HG02973 (cell line): ENCODE measurements at regions not wholly inside any gene's neighbourhood (a gene's known extent, or its start where the extent isn't known, plus 50 kb on each side); places are given as distances from the start of the nearest gene placed in this dataset.
"Not testable (repeated sequence)": the region's sequence is repeated elsewhere in the genome, so short reads cannot be mapped to it uniquely, and the experiment has no call there.

Experiments used
- ATAC-seq: cut with Tn5 transposase; IDR thresholded peaks from one replicate; pipeline ENCODE4 v1.9.1; 2021; ENCODE audit warnings: moderate library complexity; ENCODE audit not compliant: unreplicated experiment

- ATAC-seq: no peak
Observed at GRCh38 chr4:64829749-64830148, 420.5 kb upstream of the TECRL start.

GRCh38 chr4:64824591-64824990, 415.3 kb upstream of the TECRL start:
- ATAC-seq: no peak

GRCh38 chr4:64822405-64822804, 413.2 kb upstream of the TECRL start:
- no peak for ATAC-seq

GRCh38 chr4:64821219-64821976, 412.1 kb upstream of the TECRL start:
- no peak for ATAC-seq

GRCh38 chr4:64814616-64815015, 405.4 kb upstream of the TECRL start:
- ATAC-seq: no peak

GRCh38 chr4:64807821-64808220, 398.6 kb upstream of the TECRL start:
- no peak for ATAC-seq

- no peak for ATAC-seq
Observed at GRCh38 chr4:64799751-64800150, 390.5 kb upstream of the TECRL start.

- ATAC-seq: not testable (repeated sequence)
Observed at GRCh38 chr4:64798828-64799227, 389.6 kb upstream of the TECRL start.

- no peak for ATAC-seq
Observed at GRCh38 chr4:64796581-64796980, 387.3 kb upstream of the TECRL start.

- no peak for ATAC-seq
Observed at GRCh38 chr4:64784125-64784524, 374.9 kb upstream of the TECRL start.

- peak; percentile 60 for ATAC-seq
Observed at GRCh38 chr4:64781737-64782326, 372.6 kb upstream of the TECRL start.

- ATAC-seq: no peak
Observed at GRCh38 chr4:64780664-64781063, 371.4 kb upstream of the TECRL start.

GRCh38 chr4:64777286-64777685, 368.0 kb upstream of the TECRL start:
- ATAC-seq: no peak

GRCh38 chr4:64776820-64777219, 367.6 kb upstream of the TECRL start:
- ATAC-seq: no peak

- no peak for ATAC-seq
Observed at GRCh38 chr4:64774626-64775025, 365.4 kb upstream of the TECRL start.

GRCh38 chr4:64771149-64771548, 361.9 kb upstream of the TECRL start:
- ATAC-seq: no peak

- no peak for ATAC-seq
Observed at GRCh38 chr4:64767547-64767946, 358.3 kb upstream of the TECRL start.

- ATAC-seq: no peak
Observed at GRCh38 chr4:64766565-64766964, 357.3 kb upstream of the TECRL start.

GRCh38 chr4:64756016-64756415, 346.8 kb upstream of the TECRL start:
- no peak for ATAC-seq

- no peak for ATAC-seq
Observed at GRCh38 chr4:64747919-64748715, 338.9 kb upstream of the TECRL start.

GRCh38 chr4:64738240-64738639, 329.0 kb upstream of the TECRL start:
- ATAC-seq: no peak

- ATAC-seq: not testable (repeated sequence)
Observed at GRCh38 chr4:64737854-64738138, 328.5 kb upstream of the TECRL start.
